T-cell (primary cell): ENCODE measurements at regions not wholly inside any gene's neighbourhood (a gene's known extent, or its start where the extent isn't known, plus 50 kb on each side); places are given as distances from the start of the nearest gene placed in this dataset.

Experiments used
- ATAC-seq, 4 experiments: fragments of 200-7000 bp in 3 of 4; fragments of 150-1000 bp in 1 of 4; cut with Tn5 transposase; replicated peaks in 1 of 4; 1 replicate in 3 of 4; 2 replicates in 1 of 4; pipeline ENCODE4 v1.10.0; 2021; ENCODE audit warnings: moderate library complexity in 3 of 4, mild to moderate bottlenecking in 2 of 4, moderate number of reproducible peaks in 1 of 4
- CTCF ChIA-PET, 2 donors: fragments of 300-600 bp; sonication (Branson Sonifier 250); formaldehyde crosslinking; loops; one replicate each; lab custom pipeline; 2022; ENCODE audit warnings: antibody characterized with exemption in 2 of 2; lab: Charles Lee
- POLR2A ChIA-PET, 2 donors: fragments of 300-600 bp; sonication (Branson Sonifier 250); formaldehyde crosslinking; loops; one replicate each; lab custom pipeline; 2022; ENCODE audit warnings: antibody characterized with exemption in 2 of 2; lab: Charles Lee
- DNase-seq, 35 experiments: peaks; one replicate each; pipeline versions ENCODE4 v3.0.0 to v3.0.0-alpha.2; 2013 to 2023
- H3K27ac ChIP-seq: one replicate; pipeline ENCODE4 v1.5.1; 2013; ENCODE audit warnings: low read length
- H3K27me3 ChIP-seq, 2 experiments: replicated peaks in 1 of 2; 1 replicate in 1 of 2; 2 replicates in 1 of 2; pipeline versions ENCODE4 v1.6.1 to v1.7.0; 2013; ENCODE audit warnings: low read length in 1 of 2, mixed read lengths in 1 of 2; ENCODE audit not compliant: control insufficient read depth in 2 of 2, insufficient read depth in 2 of 2; ENCODE audit errors: extremely low read depth in 1 of 2
- H3K36me3 ChIP-seq, 2 donors: 1 replicate in 1 of 2; 2 replicates in 1 of 2; pipeline versions ENCODE4 v1.6.1 to v1.7.0; 2013; ENCODE audit warnings: low read length in 1 of 2; ENCODE audit not compliant: control insufficient read depth in 2 of 2, insufficient read depth in 1 of 2; ENCODE audit errors: extremely low read depth in 1 of 2
- H3K4me1 ChIP-seq, 2 experiments: 1 replicate in 1 of 2; 2 replicates in 1 of 2; pipeline versions ENCODE4 v1.6.1 to v1.7.0; 2013; ENCODE audit warnings: low read length in 2 of 2, mixed read lengths in 1 of 2; ENCODE audit not compliant: insufficient read depth in 2 of 2, control insufficient read depth in 1 of 2; ENCODE audit errors: extremely low read depth in 1 of 2
- H3K4me3 ChIP-seq, 2 donors: 1 replicate in 1 of 2; 2 replicates in 1 of 2; pipeline versions ENCODE4 v1.5.1 to v1.7.0; 2013; ENCODE audit warnings: mild to moderate bottlenecking in 2 of 2, low read length in 1 of 2, moderate library complexity in 1 of 2; ENCODE audit not compliant: control insufficient read depth in 1 of 2; ENCODE audit errors: extremely low read depth in 1 of 2
- H3K9me3 ChIP-seq: 2 replicates; pipeline ENCODE4 v1.7.0; 2013
- H3K27ac Mint-ChIP-seq, 2 donors: one replicate each; pipeline ENCODE4 v1.8.0; 2020 to 2021; ENCODE audit warnings: mild to moderate bottlenecking in 2 of 2, mixed read lengths in 2 of 2
- H3K27me3 Mint-ChIP-seq, 2 donors: one replicate each; pipeline ENCODE4 v1.8.0; 2021 to 2022; ENCODE audit warnings: mixed read lengths in 2 of 2
- H3K36me3 Mint-ChIP-seq: one replicate; pipeline ENCODE4 v1.8.0; 2021; ENCODE audit warnings: mixed read lengths
- H3K4me1 Mint-ChIP-seq, 3 donors: one replicate each; pipeline ENCODE4 v1.8.0; 2020 to 2022; ENCODE audit warnings: mixed read lengths in 3 of 3, mild to moderate bottlenecking in 1 of 3
- H3K4me3 Mint-ChIP-seq, 3 donors: one replicate each; pipeline ENCODE4 v1.8.0; 2020 to 2022; ENCODE audit warnings: mild to moderate bottlenecking in 3 of 3, mixed read lengths in 3 of 3, moderate library complexity in 3 of 3
- H3K9me3 Mint-ChIP-seq, 3 donors: one replicate each; pipeline ENCODE4 v1.8.0; 2020 to 2022; ENCODE audit warnings: mixed read lengths in 3 of 3
- WGBS: methylation state at CpG from one replicate; pipeline ENCODE4 v1.1.5; 2013; ENCODE audit warnings: missing lambda C conversion rate; ENCODE audit not compliant: insufficient coverage; 5-methylcytosine and 5-hydroxymethylcytosine counted together

- H3K36me3 Mint-ChIP-seq: no peaks in the 10 kb centered on the region
- CTCF ChIA-PET: interaction anchor here in 1 of 2 donors (0.5 to 0.6 kb wide), 2 partner anchors 48 to 191 kb away, joined by 3 to 9 read pairs; no protein-coding TSS in a partner anchor
- ATAC-seq (no peak), DNase-seq (no peak)
- no peak overlapping the region for H3K27ac Mint-ChIP-seq
- no peaks in the 10 kb centered on the region for H3K9me3 Mint-ChIP-seq
- H3K27ac ChIP-seq: no peak overlapping the region
- peaks cover 0 to 9% of the 10 kb centered on the region in 2 experiments for H3K4me1 ChIP-seq
- no peak overlapping the region for H3K4me3 Mint-ChIP-seq
- POLR2A ChIA-PET: no interaction called here
- no peak overlapping the region for H3K4me3 ChIP-seq
- H3K4me1 Mint-ChIP-seq: peaks cover 7 to 17% (median 16%) of the 10 kb centered on the region in 3 donors
- no CpG with 5 or more reads among the region's 2 CpGs for WGBS
- H3K27me3 Mint-ChIP-seq: peaks cover 3 to 4% of the 10 kb centered on the region in 2 donors
- H3K9me3 ChIP-seq: no peaks in the 10 kb centered on the region
- no peaks in the 10 kb centered on the region for H3K36me3 ChIP-seq
- no peaks in the 10 kb centered on the region for H3K27me3 ChIP-seq
Measured at GRCh38 chr7:93013446-93014061, 104.2 kb downstream of the SAMD9 start.

DNA sequence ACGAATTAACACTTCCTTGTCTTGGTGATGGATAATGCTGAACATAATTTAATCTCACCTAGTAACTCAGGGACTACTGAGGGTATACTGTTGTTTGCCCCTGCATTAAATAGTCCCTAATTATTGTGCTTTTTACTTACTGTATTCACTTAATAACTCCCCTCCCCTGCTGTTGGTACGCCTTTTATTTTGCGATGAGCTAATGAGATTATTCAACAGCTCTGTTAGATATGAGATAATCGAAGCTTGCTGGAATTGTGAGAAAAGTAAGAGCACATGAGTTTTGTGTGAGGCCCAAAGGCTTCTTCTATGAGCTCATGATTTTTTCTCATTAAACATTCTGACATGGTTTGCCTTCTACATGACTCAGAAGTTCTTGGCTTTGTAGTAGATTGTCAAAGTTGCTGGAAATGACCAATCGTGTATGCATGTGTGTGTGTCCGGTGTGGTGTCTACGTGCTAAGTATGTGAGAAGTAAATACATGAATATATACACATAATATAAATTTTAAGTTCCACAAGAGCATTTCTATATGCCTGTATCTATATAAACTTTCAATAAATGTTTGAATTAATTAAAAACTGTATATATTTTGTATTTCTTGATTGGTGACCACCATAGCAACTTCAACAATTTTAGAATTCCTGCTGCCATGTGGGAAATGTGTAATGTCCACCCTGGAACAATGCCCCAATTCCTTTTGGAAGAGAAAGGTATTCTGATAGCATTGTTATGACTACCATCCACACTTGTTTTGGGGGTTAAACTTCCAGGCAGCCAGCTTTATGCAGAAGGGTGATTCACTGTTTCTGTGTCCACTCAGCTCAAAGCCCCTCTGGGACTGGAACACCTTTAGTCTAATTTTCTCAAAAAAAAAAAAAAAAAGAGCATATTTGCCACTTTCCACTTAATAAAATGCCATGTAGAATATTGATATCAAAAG is 106.2 kb downstream of the SAMD9 start:
- Histone ChIP-seq H3K9me3 (no peaks in the 10 kb centered on the region), H3K4me1 (peaks cover 0 to 3% of the 10 kb centered on the region in 2 experiments), H3K27me3 (no peaks in the 10 kb centered on the region), H3K36me3 (no peaks in the 10 kb centered on the region), H3K4me3 (no peak overlapping the region), H3K27ac (no peak overlapping the region)
- CTCF ChIA-PET: interaction anchor here in 1 of 2 donors (0.5 to 0.7 kb wide), 2 partner anchors 10 to 192 kb away, joined by 3 read pairs; no protein-coding TSS in a partner anchor
- Mint-ChIP-seq H3K27ac (no peak overlapping the region), H3K36me3 (no peaks in the 10 kb centered on the region), H3K27me3 (peaks cover 3 to 4% of the 10 kb centered on the region in 2 donors), H3K4me3 (no peak overlapping the region), H3K4me1 (peaks cover 7 to 10% (median 8%) of the 10 kb centered on the region in 3 donors), H3K9me3 (no peaks in the 10 kb centered on the region)
- no peak for ATAC-seq
- no CpG with 5 or more reads among the region's 7 CpGs for WGBS
- DNase-seq: no peak
- POLR2A ChIA-PET: interaction anchor here in 1 of 2 donors (0.5 to 0.8 kb wide), 2 partner anchors 82 to 636 kb away, joined by 3 to 4 read pairs; no protein-coding TSS in a partner anchor

DNA sequence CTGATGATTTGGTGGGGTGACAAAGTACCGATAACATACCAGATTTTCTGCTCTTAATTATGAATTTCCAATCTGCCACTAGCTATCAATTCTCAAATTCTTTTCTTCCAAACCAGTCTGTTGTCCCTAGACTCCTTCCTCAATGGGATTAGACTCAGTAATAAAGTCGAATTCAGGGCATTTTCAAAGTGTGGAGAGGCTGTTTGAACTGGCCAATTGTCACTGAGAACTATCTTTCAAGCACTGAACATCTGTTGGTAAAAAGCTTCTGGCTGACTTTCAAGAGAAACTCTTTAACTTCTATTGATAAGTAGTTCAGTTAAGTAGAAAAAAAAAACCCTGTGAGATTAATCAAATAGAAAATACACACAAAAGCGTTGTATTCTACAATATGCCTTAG is 108.9 kb downstream of the SAMD9 start:
- Histone ChIP-seq H3K36me3 (no peaks in the 10 kb centered on the region), H3K4me1 (no peaks in the 10 kb centered on the region), H3K27ac (no peak overlapping the region), H3K4me3 (no peak overlapping the region), H3K27me3 (no peaks in the 10 kb centered on the region), H3K9me3 (no peaks in the 10 kb centered on the region)
- H3K4me3 Mint-ChIP-seq: no peak overlapping the region
- CTCF ChIA-PET: no interaction called here
- no peak for ATAC-seq
- no peak for DNase-seq
- no peak overlapping the region for H3K27ac Mint-ChIP-seq
- H3K4me1 Mint-ChIP-seq: no peaks in the 10 kb centered on the region
- no peaks in the 10 kb centered on the region for H3K36me3 Mint-ChIP-seq
- POLR2A ChIA-PET: no interaction called here
- H3K9me3 Mint-ChIP-seq: no peaks in the 10 kb centered on the region
- no CpG with 5 or more reads among the region's 3 CpGs for WGBS
- peaks cover 6% of the 10 kb centered on the region in 2 donors for H3K27me3 Mint-ChIP-seq

- H3K27me3 ChIP-seq: no peaks in the 10 kb centered on the region
- no peaks in the 10 kb centered on the region for H3K9me3 ChIP-seq
- H3K4me3 Mint-ChIP-seq: no peak overlapping the region
- H3K4me3 ChIP-seq: no peak overlapping the region
- 80% methylated on average over 1 of the region's 3 CpGs for WGBS
- H3K27me3 Mint-ChIP-seq: peaks cover 7% of the 10 kb centered on the region in 2 donors
- ChIA-PET CTCF (no interaction called here), POLR2A (no interaction called here)
- H3K4me1 Mint-ChIP-seq: no peaks in the 10 kb centered on the region
- H3K36me3 ChIP-seq: no peaks in the 10 kb centered on the region
- no peaks in the 10 kb centered on the region for H3K9me3 Mint-ChIP-seq
- H3K36me3 Mint-ChIP-seq: no peaks in the 10 kb centered on the region
- H3K27ac Mint-ChIP-seq: no peak overlapping the region
- ATAC-seq (no peak), DNase-seq (no peak)
- no peaks in the 10 kb centered on the region for H3K4me1 ChIP-seq
- no peak overlapping the region for H3K27ac ChIP-seq
Measured at GRCh38 chr7:93006480-93007095, 111.2 kb downstream of the SAMD9 start.

DNA sequence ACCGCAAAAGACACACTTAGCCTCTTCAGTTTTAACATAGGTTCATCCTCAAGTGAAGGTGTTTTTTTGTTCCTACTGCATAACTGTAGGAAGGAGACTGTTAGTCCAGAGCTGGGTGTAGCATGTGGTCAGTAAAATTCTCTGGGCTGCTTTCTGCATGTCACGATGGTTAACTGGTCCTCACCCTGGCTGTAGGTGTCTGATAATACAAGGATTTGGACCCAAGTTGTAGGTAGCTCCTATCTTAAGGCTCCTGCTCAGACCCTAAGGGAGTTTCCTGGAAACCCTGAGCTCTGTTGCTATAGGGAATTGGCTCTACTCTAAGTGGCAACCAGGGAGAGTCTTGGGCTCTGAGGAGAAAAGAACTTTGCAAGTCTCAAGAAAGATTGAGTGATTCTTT is 112.9 kb downstream of the SAMD9 start:
- 89% methylated on average over 1 of the region's 2 CpGs for WGBS
- H3K4me3 ChIP-seq: no peak overlapping the region
- no peak overlapping the region for H3K27ac ChIP-seq
- CTCF ChIA-PET: no interaction called here
- no peaks in the 10 kb centered on the region for H3K4me1 ChIP-seq
- H3K9me3 Mint-ChIP-seq: no peaks in the 10 kb centered on the region
- peaks cover 4 to 7% of the 10 kb centered on the region in 2 donors for H3K27me3 Mint-ChIP-seq
- no peaks in the 10 kb centered on the region for H3K27me3 ChIP-seq
- DNase-seq (no peak), ATAC-seq (no peak)
- no peaks in the 10 kb centered on the region for H3K4me1 Mint-ChIP-seq
- no peaks in the 10 kb centered on the region for H3K9me3 ChIP-seq
- no peaks in the 10 kb centered on the region for H3K36me3 Mint-ChIP-seq
- POLR2A ChIA-PET: no interaction called here
- no peak overlapping the region for H3K27ac Mint-ChIP-seq
- no peaks in the 10 kb centered on the region for H3K36me3 ChIP-seq
- H3K4me3 Mint-ChIP-seq: no peak overlapping the region

DNA sequence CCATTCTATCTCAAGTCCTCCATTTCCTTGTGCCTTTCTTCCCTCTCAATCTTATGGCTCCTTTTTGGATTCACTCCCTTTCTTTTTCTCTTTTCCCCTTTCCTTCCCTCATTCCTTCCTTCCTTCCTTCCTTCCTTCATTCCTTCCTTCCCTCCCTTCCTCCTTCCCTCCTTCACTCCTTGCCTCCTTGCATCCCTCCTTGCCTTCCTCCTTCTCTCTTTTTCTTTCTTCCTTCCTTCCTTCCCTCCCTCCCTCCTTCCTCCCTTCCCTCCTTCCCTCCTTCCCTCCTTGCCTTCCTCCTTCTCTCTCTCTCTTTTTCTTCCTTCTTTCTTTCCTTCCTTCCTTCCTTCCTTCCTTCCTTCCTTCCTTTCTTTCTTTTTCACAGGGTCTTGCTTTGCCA is 120.1 kb downstream of the SAMD9 start:
- Mint-ChIP-seq H3K36me3 (no peaks in the 10 kb centered on the region), H3K4me1 (no peaks in the 10 kb centered on the region), H3K9me3 (no peaks in the 10 kb centered on the region), H3K4me3 (no peak overlapping the region), H3K27me3 (no peaks in the 10 kb centered on the region), H3K27ac (no peak overlapping the region)
- no peaks in the 10 kb centered on the region for H3K36me3 ChIP-seq
- CTCF ChIA-PET: no interaction called here
- no peak overlapping the region for H3K4me3 ChIP-seq
- H3K9me3 ChIP-seq: no peaks in the 10 kb centered on the region
- POLR2A ChIA-PET: no interaction called here
- H3K27ac ChIP-seq: no peak overlapping the region
- ATAC-seq: no peak
- H3K4me1 ChIP-seq: no peaks in the 10 kb centered on the region
- no peak for DNase-seq
- H3K27me3 ChIP-seq: no peaks in the 10 kb centered on the region
